ENCODE measurements at regions not wholly inside any gene's neighbourhood (a gene's known extent, or its start where the extent isn't known, plus 50 kb on each side); places are given as distances from the start of the nearest gene placed in this dataset.
"Not testable (repeated sequence)": the region's sequence is repeated elsewhere in the genome, so short reads cannot be mapped to it uniquely, and the experiment has no call there.

DNA sequence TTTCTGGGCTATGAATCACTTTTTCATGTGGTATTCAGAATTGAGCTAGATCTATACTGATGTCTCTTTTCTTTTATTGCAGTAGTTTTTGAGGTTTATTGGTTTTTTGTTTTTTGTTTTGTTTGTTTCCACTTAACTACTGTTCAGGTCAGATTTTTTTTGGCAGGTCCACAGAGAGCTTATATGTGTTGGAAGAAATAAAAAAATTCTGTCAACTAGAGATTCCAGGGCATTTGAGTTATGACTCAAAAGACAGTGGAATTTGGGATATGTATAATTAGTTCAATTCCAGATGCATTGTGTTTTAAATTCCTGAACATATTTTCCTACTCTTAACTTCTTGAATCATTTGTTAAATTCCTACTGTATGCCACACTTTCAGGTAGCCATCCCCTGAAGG is 727.2 kb downstream of the SI start:
- no peaks in the 10 kb centered on the region for H3K36me3 ChIP-seq (ENCODE audit: insufficient read depth, low read length)
- H3K4me1 ChIP-seq (ENCODE audit: insufficient read depth, low read length): no peaks in the 10 kb centered on the region
- peaks cover 6% of the 10 kb centered on the region for H3K9me3 ChIP-seq (ENCODE audit: control insufficient read depth, insufficient read depth, low read length)
- H3K9ac ChIP-seq (ENCODE audit: low read depth, low read length): no peak overlapping the region

DNA sequence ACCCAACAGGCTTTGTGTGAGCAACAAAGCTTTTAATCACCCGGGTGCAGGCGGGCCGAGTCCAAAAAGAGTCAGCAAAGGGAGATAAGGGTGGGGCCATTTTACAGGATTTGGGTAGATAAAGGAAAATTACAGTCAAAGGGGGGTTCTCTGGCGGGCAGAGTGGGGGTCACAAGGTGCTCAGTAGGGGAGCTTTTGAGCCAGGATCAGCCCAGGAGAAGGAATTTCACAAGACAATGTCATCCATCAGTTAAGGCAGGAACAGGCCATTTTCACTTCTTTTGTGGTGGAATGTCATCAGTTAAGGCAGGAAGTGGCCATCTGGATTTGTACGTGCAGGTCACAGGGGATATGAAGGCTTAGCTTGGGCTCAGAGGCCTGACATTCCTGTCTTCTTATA is 736.1 kb downstream of the SI start:
- not testable (repeated sequence) for H3K9me3 ChIP-seq (ENCODE audit: control insufficient read depth, insufficient read depth, low read length); H3K36me3 ChIP-seq (ENCODE audit: insufficient read depth, low read length); H3K9ac ChIP-seq (ENCODE audit: low read depth, low read length); H3K4me1 ChIP-seq (ENCODE audit: insufficient read depth, low read length)

DNA sequence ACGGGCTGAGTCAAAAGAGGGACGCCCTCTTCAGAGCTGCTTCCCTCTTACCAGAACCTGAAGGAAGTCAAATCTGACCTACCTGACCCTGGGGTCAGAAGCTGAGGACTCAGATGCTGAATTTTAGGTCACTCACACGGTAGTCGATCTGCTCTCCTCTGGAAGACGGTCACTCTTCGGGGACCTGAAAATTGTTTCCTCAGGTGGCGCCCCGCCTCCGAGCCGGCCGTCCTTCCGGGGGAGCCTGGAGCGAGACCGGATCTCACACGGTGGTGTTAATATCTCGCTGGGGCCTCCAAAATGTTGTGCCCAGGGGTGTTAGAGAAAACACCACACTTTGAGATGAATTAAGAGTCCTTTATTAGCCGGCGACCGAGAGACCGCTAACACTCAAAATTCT is 737.2 kb downstream of the SI start:
- no peaks in the 10 kb centered on the region for H3K4me1 ChIP-seq (ENCODE audit: insufficient read depth, low read length)
- no peaks in the 10 kb centered on the region for H3K9me3 ChIP-seq (ENCODE audit: control insufficient read depth, insufficient read depth, low read length)
- H3K9ac ChIP-seq (ENCODE audit: low read depth, low read length): peak overlapping the region; percentile 46; the same call in 1 of the 2 replicates
- no peaks in the 10 kb centered on the region; the same call in 1 of the 2 replicates for H3K36me3 ChIP-seq (ENCODE audit: insufficient read depth, low read length)

DNA sequence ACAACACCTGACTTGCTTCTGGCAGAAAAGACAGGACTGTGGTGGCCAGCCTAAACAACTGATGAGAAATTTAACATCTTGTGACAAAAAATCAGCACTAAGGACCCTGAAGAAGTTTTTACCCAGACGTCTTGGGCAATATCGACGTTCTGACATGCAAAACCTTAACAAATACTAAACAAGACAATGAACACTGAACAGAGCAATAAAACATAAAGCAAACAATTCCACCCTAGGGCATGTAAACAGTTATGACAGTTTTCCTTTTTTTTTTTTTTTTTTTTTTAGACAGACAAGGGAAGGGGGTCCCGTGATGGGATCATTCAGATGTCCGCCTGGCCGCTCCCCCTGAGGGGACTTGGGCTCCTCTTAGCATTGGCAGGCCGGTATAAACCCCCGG is 738.0 kb downstream of the SI start:
- Histone ChIP-seq H3K9me3 (ENCODE audit: control insufficient read depth, insufficient read depth, low read length) (no peaks in the 10 kb centered on the region), H3K9ac (ENCODE audit: low read depth, low read length) (peak overlapping the region; percentile 46; the same call in 1 of the 2 replicates)

DNA sequence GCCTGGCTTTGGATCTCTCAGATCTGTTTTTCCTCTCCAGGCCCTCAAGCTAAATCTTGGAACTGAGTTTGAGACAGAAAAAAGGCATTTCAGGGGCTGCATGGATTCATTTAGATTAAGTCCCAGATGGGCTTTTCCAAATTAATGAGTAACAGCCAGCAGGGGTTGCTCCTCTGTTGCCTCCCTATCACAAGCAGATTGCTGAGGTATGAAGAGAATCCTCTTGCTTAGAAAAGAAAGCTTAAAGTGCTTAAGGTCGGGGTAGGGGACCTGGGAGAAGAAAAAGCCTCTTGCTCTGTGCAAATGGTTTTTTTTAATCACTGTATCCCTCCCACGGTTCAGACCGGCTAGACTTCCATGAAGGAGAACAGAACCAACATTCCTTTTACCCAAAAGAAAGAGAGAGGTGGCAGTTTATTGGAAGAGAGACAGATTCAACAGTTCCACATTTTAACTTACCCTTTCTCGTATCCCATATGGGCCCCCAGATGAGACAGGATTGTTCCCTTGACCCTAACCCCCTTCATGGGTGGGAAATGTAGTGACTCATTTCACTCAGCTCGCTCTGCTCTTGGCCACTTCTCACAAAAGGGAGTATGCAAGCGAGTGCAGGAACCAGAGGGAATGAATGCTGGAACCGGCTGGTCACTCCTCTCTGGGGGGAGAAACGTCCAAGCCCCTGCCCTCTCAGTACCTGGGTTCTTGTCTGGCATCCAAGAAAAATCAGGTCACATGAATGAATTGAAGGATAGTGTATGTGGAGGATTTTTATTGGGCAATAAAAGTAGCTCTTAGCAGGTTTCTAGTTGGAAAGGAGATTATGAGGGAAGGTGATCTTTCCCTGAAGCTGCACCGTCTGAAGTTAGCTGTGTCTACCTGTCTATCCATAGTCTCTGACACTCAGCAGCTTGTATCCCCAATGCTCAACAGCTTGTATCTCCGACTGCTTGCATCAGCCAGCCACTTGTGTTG is 745.2 kb downstream of the SI start:
- Histone ChIP-seq H3K9ac (ENCODE audit: low read depth, low read length) (peak overlapping the region; percentile 37), H3K4me1 (ENCODE audit: insufficient read depth, low read length) (peaks cover 29% of the 10 kb centered on the region), H3K9me3 (ENCODE audit: control insufficient read depth, insufficient read depth, low read length) (no peaks in the 10 kb centered on the region), H3K36me3 (ENCODE audit: insufficient read depth, low read length) (no peaks in the 10 kb centered on the region; the same call in 1 of the 2 replicates)

More for the DNA sequence above, 738.0 kb downstream of the SI start:
- H3K36me3 ChIP-seq (ENCODE audit: insufficient read depth, low read length): no peaks in the 10 kb centered on the region; the same call in 1 of the 2 replicates
- H3K4me1 ChIP-seq (ENCODE audit: insufficient read depth, low read length): no peaks in the 10 kb centered on the region

DNA sequence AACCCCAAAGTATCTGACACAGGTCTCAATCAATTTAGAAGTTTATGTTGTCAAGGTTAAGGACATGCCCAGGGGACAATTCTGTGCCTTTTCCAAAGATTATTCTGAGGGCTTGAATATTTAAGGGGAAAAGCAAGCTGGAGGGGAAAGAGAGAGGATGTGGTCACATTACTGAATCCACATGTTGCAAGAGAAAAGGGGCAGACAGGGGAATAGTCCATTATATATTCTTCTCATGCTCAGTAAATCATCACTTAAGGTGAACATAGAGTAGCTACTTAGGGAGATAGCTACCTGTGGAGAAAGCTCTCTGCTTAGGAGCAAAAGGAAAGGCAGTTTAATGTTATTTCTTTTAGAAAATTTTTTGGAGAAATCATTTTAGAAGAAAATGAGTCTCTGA is 751.6 kb downstream of the SI start:
- no peak overlapping the region for H3K9ac ChIP-seq (ENCODE audit: low read depth, low read length)
- H3K4me1 ChIP-seq (ENCODE audit: insufficient read depth, low read length): peaks cover 19% of the 10 kb centered on the region
- no peaks in the 10 kb centered on the region for H3K9me3 ChIP-seq (ENCODE audit: control insufficient read depth, insufficient read depth, low read length)
- H3K36me3 ChIP-seq (ENCODE audit: insufficient read depth, low read length): no peaks in the 10 kb centered on the region

DNA sequence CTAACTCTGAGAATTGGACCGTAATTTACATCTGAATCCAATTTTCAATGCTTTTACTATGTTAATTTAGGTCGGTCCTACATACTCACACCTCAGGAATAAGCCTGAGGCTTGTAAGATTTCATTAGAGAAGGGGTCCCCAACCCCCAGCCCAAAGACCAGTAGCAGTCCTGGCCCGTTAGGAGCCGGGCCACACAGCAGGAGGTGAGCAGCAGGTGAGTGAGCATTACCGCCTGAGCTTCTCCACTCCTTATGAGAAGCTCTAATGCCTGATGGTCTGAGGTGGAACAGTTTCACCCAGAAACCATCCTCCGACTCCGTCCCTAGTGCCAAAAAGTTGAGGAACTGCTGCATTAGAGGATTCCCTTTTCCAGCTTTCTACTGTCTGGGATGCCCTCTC is 757.3 kb downstream of the SI start:
- Histone ChIP-seq H3K9me3 (ENCODE audit: control insufficient read depth, insufficient read depth, low read length) (no peaks in the 10 kb centered on the region), H3K36me3 (ENCODE audit: insufficient read depth, low read length) (no peaks in the 10 kb centered on the region), H3K4me1 (ENCODE audit: insufficient read depth, low read length) (peaks cover 12% of the 10 kb centered on the region), H3K9ac (ENCODE audit: low read depth, low read length) (peak overlapping the region; percentile 26; the same call in 1 of the 2 replicates)

DNA sequence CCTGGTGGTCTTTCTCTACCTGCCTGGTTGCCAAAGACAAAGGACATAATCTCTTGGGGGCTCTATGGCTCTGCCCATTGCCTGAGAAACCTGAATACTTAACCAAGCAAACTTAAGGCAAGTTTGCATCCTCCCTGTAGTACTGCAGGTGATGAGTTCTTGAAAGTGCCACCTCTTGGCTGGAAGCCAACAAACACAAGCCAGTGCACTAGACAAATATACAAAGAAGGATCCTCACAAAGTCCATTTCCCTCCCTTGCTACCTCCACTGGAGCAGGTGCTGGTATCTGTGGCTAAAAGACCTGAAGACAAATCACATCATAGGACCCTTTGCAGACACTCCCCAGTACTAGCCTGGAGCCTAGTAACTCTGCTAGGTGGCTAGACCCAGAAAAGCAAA is 772.3 kb downstream of the SI start:
- peaks cover 6% of the 10 kb centered on the region; the same call in 1 of the 2 replicates for H3K9me3 ChIP-seq (ENCODE audit: control insufficient read depth, insufficient read depth, low read length)
- H3K36me3 ChIP-seq (ENCODE audit: insufficient read depth, low read length): no peaks in the 10 kb centered on the region
- H3K4me1 ChIP-seq (ENCODE audit: insufficient read depth, low read length): no peaks in the 10 kb centered on the region
- no peak overlapping the region for H3K9ac ChIP-seq (ENCODE audit: low read depth, low read length)

DNA sequence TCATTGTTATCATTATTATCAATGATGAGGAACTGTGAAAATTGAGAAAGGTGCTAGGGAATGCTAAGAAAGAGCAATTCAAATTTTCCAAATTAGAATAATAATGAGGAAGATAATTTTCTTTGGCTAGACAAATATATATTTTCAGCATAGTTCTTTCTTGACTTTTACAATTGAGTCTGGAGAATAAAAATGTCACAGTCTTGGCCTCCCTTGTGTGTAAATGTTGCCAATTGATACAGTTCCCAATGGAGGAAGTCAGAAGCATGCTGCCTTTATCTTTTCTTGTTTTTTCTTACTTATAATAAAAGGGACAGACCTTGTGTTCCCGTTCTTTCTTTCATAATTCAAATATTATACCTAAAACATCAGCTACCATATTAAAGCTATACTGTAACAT is 774.4 kb downstream of the SI start:
- Histone ChIP-seq H3K4me1 (ENCODE audit: insufficient read depth, low read length) (no peaks in the 10 kb centered on the region), H3K36me3 (ENCODE audit: insufficient read depth, low read length) (no peaks in the 10 kb centered on the region), H3K9ac (ENCODE audit: low read depth, low read length) (no peak overlapping the region), H3K9me3 (ENCODE audit: control insufficient read depth, insufficient read depth, low read length) (peaks cover 6% of the 10 kb centered on the region; the same call in 1 of the 2 replicates)

DNA sequence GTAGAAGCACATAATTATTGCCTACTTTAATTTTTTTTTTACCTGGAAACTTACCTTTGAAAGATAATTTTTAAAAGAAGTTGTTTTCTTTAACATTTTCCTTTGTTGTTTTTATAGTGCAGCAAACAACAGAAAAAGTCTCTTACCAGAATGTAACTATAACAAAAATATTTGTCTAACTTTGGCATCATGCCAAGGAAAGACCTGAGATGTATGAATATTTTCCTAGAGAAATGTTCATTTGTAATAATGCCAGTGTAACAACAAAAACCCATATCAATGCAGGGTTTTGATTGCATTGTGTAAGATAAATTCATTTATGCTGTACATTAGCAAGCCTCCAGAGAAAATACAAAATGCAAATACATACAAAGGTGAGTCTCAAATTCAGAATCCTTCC is 775.7 kb downstream of the SI start:
- H3K36me3 ChIP-seq (ENCODE audit: insufficient read depth, low read length): no peaks in the 10 kb centered on the region
- H3K9me3 ChIP-seq (ENCODE audit: control insufficient read depth, insufficient read depth, low read length): no peaks in the 10 kb centered on the region
- H3K9ac ChIP-seq (ENCODE audit: low read depth, low read length): no peak overlapping the region
- H3K4me1 ChIP-seq (ENCODE audit: insufficient read depth, low read length): no peaks in the 10 kb centered on the region

DNA sequence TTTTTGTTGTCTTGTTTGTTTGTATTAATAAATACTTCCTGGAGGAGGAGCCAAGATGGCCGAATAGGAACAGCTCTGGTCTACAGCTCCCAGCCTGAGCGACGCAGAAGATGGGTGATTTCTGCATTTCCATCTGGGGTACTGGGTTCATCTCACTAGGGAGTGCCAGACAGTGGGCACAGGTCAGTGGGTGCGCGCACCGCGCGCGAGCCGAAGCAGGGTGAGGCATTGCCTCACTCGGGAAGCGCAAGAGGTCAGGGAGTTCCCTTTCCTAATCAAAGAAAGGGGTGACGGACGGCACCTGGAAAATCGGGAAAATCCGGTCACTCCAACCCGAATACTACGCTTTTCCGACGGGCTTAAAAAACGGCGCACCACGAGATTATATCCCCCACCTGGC is 786.8 kb downstream of the SI start:
- not testable (repeated sequence) for H3K4me1 ChIP-seq (ENCODE audit: insufficient read depth, low read length); H3K36me3 ChIP-seq (ENCODE audit: insufficient read depth, low read length)
- peak overlapping the region; percentile 24; the same call in 1 of the 2 replicates for H3K9ac ChIP-seq (ENCODE audit: low read depth, low read length)

DNA sequence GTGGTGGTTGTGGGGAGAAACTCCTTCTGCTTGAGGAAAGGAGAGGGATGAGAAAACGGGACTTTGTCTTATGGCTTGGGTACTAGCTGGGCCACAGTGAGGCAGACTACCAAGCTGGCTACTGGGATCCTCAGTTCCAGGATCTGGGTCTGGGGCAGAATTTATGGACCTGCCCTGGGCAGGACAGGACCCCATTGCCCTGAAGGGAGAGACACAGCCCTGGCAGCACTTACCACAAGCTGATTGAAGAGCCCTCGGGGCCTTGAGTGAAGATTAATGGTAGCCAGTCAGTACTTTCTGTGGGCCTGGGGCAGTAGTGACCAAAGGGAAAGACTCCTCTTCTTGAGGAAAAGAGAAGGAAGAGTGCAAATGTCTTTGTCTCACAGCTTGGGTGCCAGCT is 799.7 kb downstream of the SI start:
- H3K4me1 ChIP-seq (ENCODE audit: insufficient read depth, low read length): 0 out of 2 replicates have a peak, but pooled peaks cover 3% of the 10 kb centered on the region
- no peaks in the 10 kb centered on the region for H3K36me3 ChIP-seq (ENCODE audit: insufficient read depth, low read length)
- peaks cover 3% of the 10 kb centered on the region; the same call in 1 of the 2 replicates for H3K9me3 ChIP-seq (ENCODE audit: control insufficient read depth, insufficient read depth, low read length)
- no peak overlapping the region for H3K9ac ChIP-seq (ENCODE audit: low read depth, low read length)

More for the DNA sequence above, 786.8 kb downstream of the SI start:
- H3K9me3 ChIP-seq (ENCODE audit: control insufficient read depth, insufficient read depth, low read length): not testable (repeated sequence)

DNA sequence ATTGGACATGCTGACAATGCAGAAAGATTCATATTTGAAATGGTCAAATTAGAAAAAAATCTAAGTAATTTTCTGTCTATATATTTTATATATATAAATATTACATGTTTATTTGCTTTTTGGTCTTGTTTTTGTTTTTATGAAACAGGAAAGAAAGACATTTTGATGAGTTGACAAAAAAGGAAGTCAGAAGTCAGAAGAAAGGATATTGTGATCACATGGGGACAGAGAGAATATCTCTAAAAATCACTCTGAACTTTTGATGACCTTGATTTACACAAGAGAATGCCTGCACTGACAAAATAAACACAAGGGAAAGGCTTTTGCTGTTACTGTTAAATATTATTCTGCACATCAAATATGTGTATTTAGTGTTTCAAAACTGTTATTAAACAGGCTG is 811.2 kb downstream of the SI start:
- Histone ChIP-seq H3K4me1 (ENCODE audit: insufficient read depth, low read length) (no peaks in the 10 kb centered on the region), H3K9ac (ENCODE audit: low read depth, low read length) (no peak overlapping the region), H3K9me3 (ENCODE audit: control insufficient read depth, insufficient read depth, low read length) (no peaks in the 10 kb centered on the region), H3K36me3 (ENCODE audit: insufficient read depth, low read length) (no peaks in the 10 kb centered on the region)

DNA sequence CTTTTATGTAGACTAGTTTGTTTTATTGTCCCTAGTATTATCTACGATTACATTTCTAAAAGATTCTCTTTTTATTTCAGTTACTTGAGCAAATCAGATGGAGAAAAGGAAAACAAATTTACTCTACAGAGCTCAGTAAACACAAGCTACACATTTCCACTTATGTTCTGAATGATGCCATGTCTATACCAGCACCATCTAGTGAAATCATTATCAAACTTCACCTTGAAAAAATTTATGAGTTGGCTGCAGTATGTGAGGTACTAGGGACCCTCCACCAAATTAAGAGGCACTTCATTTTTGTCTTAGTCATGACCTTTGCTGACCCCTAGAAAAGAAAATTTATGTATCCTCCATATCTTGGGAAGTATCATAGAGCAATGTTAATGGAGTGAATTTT is 827.4 kb downstream of the SI start:
- Histone ChIP-seq H3K36me3 (ENCODE audit: insufficient read depth, low read length) (no peaks in the 10 kb centered on the region), H3K9ac (ENCODE audit: low read depth, low read length) (no peak overlapping the region), H3K9me3 (ENCODE audit: control insufficient read depth, insufficient read depth, low read length) (no peaks in the 10 kb centered on the region), H3K4me1 (ENCODE audit: insufficient read depth, low read length) (no peaks in the 10 kb centered on the region)

DNA sequence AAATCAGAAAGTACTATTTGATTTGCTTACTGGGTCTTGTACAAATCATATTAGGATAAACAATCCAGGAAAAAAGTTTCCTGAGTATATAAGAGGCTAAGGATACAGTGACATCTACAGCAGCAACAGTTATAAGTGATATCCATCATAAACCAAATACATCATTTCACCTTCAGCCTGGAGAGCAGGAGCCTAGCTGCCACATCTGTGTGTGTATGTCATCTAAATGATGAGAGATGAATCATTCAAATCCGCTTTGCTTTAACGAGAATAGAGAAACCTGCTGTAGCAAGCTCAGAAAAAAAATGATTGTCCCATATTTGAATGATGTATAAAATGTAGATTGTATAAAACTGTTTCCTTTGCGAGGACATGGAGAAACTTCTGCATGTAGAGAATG is 841.4 kb downstream of the SI start:
- no peaks in the 10 kb centered on the region for H3K9me3 ChIP-seq (ENCODE audit: control insufficient read depth, insufficient read depth, low read length)
- no peak overlapping the region for H3K9ac ChIP-seq (ENCODE audit: low read depth, low read length)
- peaks cover 4% of the 10 kb centered on the region; the same call in 1 of the 2 replicates for H3K4me1 ChIP-seq (ENCODE audit: insufficient read depth, low read length)
- H3K36me3 ChIP-seq (ENCODE audit: insufficient read depth, low read length): no peaks in the 10 kb centered on the region
